Osteoblast (primary cell): ENCODE measurements at regions not wholly inside any gene's neighbourhood (a gene's known extent, or its start where the extent isn't known, plus 50 kb on each side); places are given as distances from the start of the nearest gene placed in this dataset.
"Not testable (repeated sequence)": the region's sequence is repeated elsewhere in the genome, so short reads cannot be mapped to it uniquely, and the experiment has no call there.

Experiments
- DNase-seq: peaks from one replicate; pipeline ENCODE4 v3.0.0; 2011; ENCODE audit warnings: low spot score, mixed read lengths; ENCODE audit not compliant: insufficient read length; ENCODE audit errors: missing footprints
- H2AFZ ChIP-seq: 2 replicates; pipeline ENCODE4 v1.6.0; 2011; ENCODE audit warnings: mild to moderate bottlenecking, low read length
- H3K27ac ChIP-seq: 2 replicates; pipeline ENCODE4 v1.5.1; 2011; ENCODE audit warnings: mild to moderate bottlenecking, low read depth, low read length, moderate library complexity
- H3K27me3 ChIP-seq: 2 replicates; pipeline ENCODE4 v1.6.0; 2012; ENCODE audit warnings: mild to moderate bottlenecking, control low read depth, inconsistent platforms, low read length, moderate library complexity; ENCODE audit not compliant: insufficient read depth
- H3K36me3 ChIP-seq: 2 replicates; pipeline ENCODE4 v1.5.1; 2011; ENCODE audit warnings: mild to moderate bottlenecking, low read length, control low read depth, moderate library complexity; ENCODE audit not compliant: insufficient read depth
- H3K4me1 ChIP-seq: 2 replicates; pipeline ENCODE4 v1.5.1; 2011; ENCODE audit warnings: mild to moderate bottlenecking, low read length, control low read depth, moderate library complexity; ENCODE audit not compliant: insufficient read depth
- H3K4me2 ChIP-seq: 2 replicates; pipeline ENCODE4 v1.6.0; 2011; ENCODE audit warnings: mild to moderate bottlenecking, low read length; ENCODE audit not compliant: insufficient read depth
- H3K4me3 ChIP-seq: fragments of 200-600 bp; sonication (generic); 3 replicates; pipeline ENCODE4 v1.5.1; 2012; ENCODE audit warnings: mild to moderate bottlenecking, low read length, inconsistent platforms; ENCODE audit not compliant: insufficient read depth
- H3K79me2 ChIP-seq: 2 replicates; pipeline ENCODE4 v1.6.0; 2012; ENCODE audit warnings: mild to moderate bottlenecking, low read length, control low read depth, inconsistent platforms; ENCODE audit not compliant: insufficient read depth
- H3K9me3 ChIP-seq: 2 replicates; pipeline ENCODE4 v1.5.1; 2011; ENCODE audit warnings: low read depth, low read length, control low read depth
- H4K20me1 ChIP-seq: 2 replicates; pipeline ENCODE4 v1.6.0; 2012; ENCODE audit warnings: mild to moderate bottlenecking, low read length, control low read depth; ENCODE audit not compliant: insufficient read depth
- TF ChIP-seq, protein P1 (sequence below): IDR thresholded peaks from 2 replicates; pipeline ENCODE4 v1.5.1; 2011; ENCODE audit warnings: mild to moderate bottlenecking, low read depth, low read length, moderate library complexity; ENCODE audit errors: extremely low read depth

GRCh38 chr10:8282340-8282739 lies 227.9 kb downstream of the GATA3 start:
- peaks cover 4% of the 10 kb centered on the region for H3K9me3 ChIP-seq
- H3K79me2 ChIP-seq, result no peaks in the 10 kb centered on the region
- DNase-seq, result no peak
- H3K27ac ChIP-seq, result no peak overlapping the region
- no peaks in the 10 kb centered on the region for H3K27me3 ChIP-seq
- H3K4me1 ChIP-seq, result no peaks in the 10 kb centered on the region
- H4K20me1 ChIP-seq, result no peaks in the 10 kb centered on the region
- no peak overlapping the region for H3K4me3 ChIP-seq
- TF ChIP-seq, protein P1, sequence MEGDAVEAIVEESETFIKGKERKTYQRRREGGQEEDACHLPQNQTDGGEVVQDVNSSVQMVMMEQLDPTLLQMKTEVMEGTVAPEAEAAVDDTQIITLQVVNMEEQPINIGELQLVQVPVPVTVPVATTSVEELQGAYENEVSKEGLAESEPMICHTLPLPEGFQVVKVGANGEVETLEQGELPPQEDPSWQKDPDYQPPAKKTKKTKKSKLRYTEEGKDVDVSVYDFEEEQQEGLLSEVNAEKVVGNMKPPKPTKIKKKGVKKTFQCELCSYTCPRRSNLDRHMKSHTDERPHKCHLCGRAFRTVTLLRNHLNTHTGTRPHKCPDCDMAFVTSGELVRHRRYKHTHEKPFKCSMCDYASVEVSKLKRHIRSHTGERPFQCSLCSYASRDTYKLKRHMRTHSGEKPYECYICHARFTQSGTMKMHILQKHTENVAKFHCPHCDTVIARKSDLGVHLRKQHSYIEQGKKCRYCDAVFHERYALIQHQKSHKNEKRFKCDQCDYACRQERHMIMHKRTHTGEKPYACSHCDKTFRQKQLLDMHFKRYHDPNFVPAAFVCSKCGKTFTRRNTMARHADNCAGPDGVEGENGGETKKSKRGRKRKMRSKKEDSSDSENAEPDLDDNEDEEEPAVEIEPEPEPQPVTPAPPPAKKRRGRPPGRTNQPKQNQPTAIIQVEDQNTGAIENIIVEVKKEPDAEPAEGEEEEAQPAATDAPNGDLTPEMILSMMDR, result no peak
- no peak overlapping the region for H3K4me2 ChIP-seq
- H2AFZ ChIP-seq, result no peak overlapping the region
- no peaks in the 10 kb centered on the region for H3K36me3 ChIP-seq

GRCh38 chr10:8283166-8283905 lies 228.8 kb downstream of the GATA3 start:
- Histone ChIP-seq H3K4me3 (no peak overlapping the region), H3K27ac (no peak overlapping the region), H3K4me1 (no peaks in the 10 kb centered on the region), H3K27me3 (no peaks in the 10 kb centered on the region), H3K79me2 (no peaks in the 10 kb centered on the region), H3K36me3 (no peaks in the 10 kb centered on the region), H2AFZ (no peak overlapping the region), H3K4me2 (no peak overlapping the region), H4K20me1 (no peaks in the 10 kb centered on the region), H3K9me3 (peaks cover 4% of the 10 kb centered on the region)
- DNase-seq, result no peak
- TF ChIP-seq, protein P1, result no peak

GRCh38 chr10:8283986-8284385 lies 229.5 kb downstream of the GATA3 start:
- Histone ChIP-seq H4K20me1 (no peaks in the 10 kb centered on the region), H3K9me3 (peaks cover 4% of the 10 kb centered on the region), H3K36me3 (no peaks in the 10 kb centered on the region), H3K27me3 (no peaks in the 10 kb centered on the region), H2AFZ (no peak overlapping the region), H3K79me2 (no peaks in the 10 kb centered on the region), H3K4me3 (no peak overlapping the region), H3K4me1 (no peaks in the 10 kb centered on the region), H3K4me2 (no peak overlapping the region), H3K27ac (no peak overlapping the region)
- no peak for DNase-seq
- TF ChIP-seq, protein P1, result no peak

DNA sequence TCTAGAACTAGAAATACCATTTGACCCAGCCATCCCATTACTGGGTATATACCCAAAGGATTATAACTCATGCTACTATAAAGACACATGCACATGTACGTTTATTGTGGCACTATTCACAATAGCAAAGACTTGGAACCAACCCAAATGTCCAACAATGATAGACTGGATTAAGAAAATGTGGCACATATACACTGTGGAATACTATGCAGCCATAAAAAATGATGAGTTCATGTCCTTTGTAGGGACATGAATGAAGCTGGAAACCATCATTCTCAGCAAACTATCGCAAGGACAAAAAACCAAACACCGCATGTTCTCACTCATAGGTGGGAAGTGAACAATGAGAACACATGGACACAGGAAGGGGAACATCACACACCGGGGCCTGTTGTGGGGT lies 231.5 kb downstream of the GATA3 start:
- H3K27me3 ChIP-seq, H4K20me1 ChIP-seq, H3K4me3 ChIP-seq, H2AFZ ChIP-seq, H3K9me3 ChIP-seq, H3K4me2 ChIP-seq, H3K79me2 ChIP-seq, DNase-seq, H3K27ac ChIP-seq, H3K36me3 ChIP-seq, H3K4me1 ChIP-seq: not testable (repeated sequence)
